IPS DF 6.9 (cell line): ENCODE measurements at regions not wholly inside any gene's neighbourhood (a gene's known extent, or its start where the extent isn't known, plus 50 kb on each side); places are given as distances from the start of the nearest gene placed in this dataset.

Experiments
- DNase-seq: peaks from one replicate; pipeline ENCODE4 v3.0.0-alpha.2; 2013; ENCODE audit warnings: low read depth, low spot score
- H3K27ac ChIP-seq: one replicate; pipeline ENCODE4 v1.5.1; 2013; ENCODE audit warnings: low read length, control low read depth
- H3K27me3 ChIP-seq: 2 replicates; pipeline ENCODE4 v1.6.1; 2013; ENCODE audit warnings: mild to moderate bottlenecking, low read length; ENCODE audit not compliant: control insufficient read depth, insufficient read depth
- H3K36me3 ChIP-seq: 2 replicates; pipeline ENCODE4 v1.6.1; 2013; ENCODE audit warnings: low read length; ENCODE audit not compliant: control insufficient read depth, insufficient read depth
- H3K4me1 ChIP-seq: 2 replicates; pipeline ENCODE4 v1.6.1; 2013; ENCODE audit warnings: low read length; ENCODE audit not compliant: control insufficient read depth, insufficient read depth
- H3K4me3 ChIP-seq: 2 replicates; pipeline ENCODE4 v1.5.1; 2013; ENCODE audit warnings: mild to moderate bottlenecking, low read length
- H3K9me3 ChIP-seq: 2 replicates; pipeline ENCODE4 v1.6.1; 2013; ENCODE audit warnings: low read length, inconsistent platforms; ENCODE audit not compliant: control insufficient read depth, insufficient read depth
- WGBS: extraction: QIAGEN DNeasy Blood & Tissue Kit; methylation state at CpG from one replicate; pipeline ENCODE4 v1.1.7; 2013; ENCODE audit warnings: mixed read lengths, missing lambda C conversion rate; ENCODE audit not compliant: insufficient read length, insufficient coverage; 5-methylcytosine and 5-hydroxymethylcytosine counted together

- no peaks in the 10 kb centered on the region for H3K9me3 ChIP-seq
- no CpG with 5 or more reads among the region's 15 CpGs for WGBS
- no peaks in the 10 kb centered on the region for H3K36me3 ChIP-seq
- no peak overlapping the region for H3K27ac ChIP-seq
- DNase-seq, result no peak
- H3K27me3 ChIP-seq, result no peaks in the 10 kb centered on the region
- peaks cover 4% of the 10 kb centered on the region; the same call in 1 of the 2 replicates for H3K4me1 ChIP-seq
- H3K4me3 ChIP-seq, result no peak overlapping the region
Observed at GRCh38 chr1:228935855-228936727, 200.8 kb downstream of the RHOU start.

GRCh38 chr1:228936881-228937280 lies 201.6 kb downstream of the RHOU start:
- Histone ChIP-seq H3K27me3 (no peaks in the 10 kb centered on the region), H3K36me3 (no peaks in the 10 kb centered on the region), H3K27ac (no peak overlapping the region), H3K4me3 (no peak overlapping the region), H3K4me1 (peaks cover 4% of the 10 kb centered on the region; the same call in 1 of the 2 replicates), H3K9me3 (no peaks in the 10 kb centered on the region)
- no peak for DNase-seq
- WGBS, result no CpG with 5 or more reads among the region's 6 CpGs

GRCh38 chr1:228937351-228937750 lies 202.1 kb downstream of the RHOU start:
- peaks cover 4% of the 10 kb centered on the region; the same call in 1 of the 2 replicates for H3K4me1 ChIP-seq
- WGBS, result no CpG with 5 or more reads among the region's 12 CpGs
- H3K4me3 ChIP-seq, result no peak overlapping the region
- no peaks in the 10 kb centered on the region for H3K9me3 ChIP-seq
- H3K27ac ChIP-seq, result no peak overlapping the region
- H3K36me3 ChIP-seq, result no peaks in the 10 kb centered on the region
- no peak for DNase-seq
- H3K27me3 ChIP-seq, result no peaks in the 10 kb centered on the region

GRCh38 chr1:228937851-228938536 lies 202.7 kb downstream of the RHOU start:
- no CpG with 5 or more reads among the region's 14 CpGs for WGBS
- Histone ChIP-seq H3K9me3 (no peaks in the 10 kb centered on the region), H3K36me3 (no peaks in the 10 kb centered on the region), H3K4me3 (no peak overlapping the region), H3K27me3 (no peaks in the 10 kb centered on the region), H3K4me1 (peaks cover 4% of the 10 kb centered on the region; the same call in 1 of the 2 replicates), H3K27ac (no peak overlapping the region)
- no peak for DNase-seq

- no peaks in the 10 kb centered on the region for H3K36me3 ChIP-seq
- H3K27me3 ChIP-seq, result no peaks in the 10 kb centered on the region
- WGBS, result no CpG with 5 or more reads among the region's 8 CpGs
- no peaks in the 10 kb centered on the region for H3K9me3 ChIP-seq
- no peak overlapping the region for H3K4me3 ChIP-seq
- peaks cover 4% of the 10 kb centered on the region; the same call in 1 of the 2 replicates for H3K4me1 ChIP-seq
- no peak overlapping the region for H3K27ac ChIP-seq
- DNase-seq, result no peak
Observed at GRCh38 chr1:228938537-228938901, 203.2 kb downstream of the RHOU start.

- no CpG with 5 or more reads among the region's 6 CpGs for WGBS
- peaks cover 4% of the 10 kb centered on the region; the same call in 1 of the 2 replicates for H3K4me1 ChIP-seq
- H3K27me3 ChIP-seq, result no peaks in the 10 kb centered on the region
Observed at GRCh38 chr1:228939001-228939691, 203.9 kb downstream of the RHOU start.

GRCh38 chr1:228939881-228940392 lies 204.7 kb downstream of the RHOU start:
- no peak for DNase-seq
- peaks cover 4% of the 10 kb centered on the region; the same call in 1 of the 2 replicates for H3K4me1 ChIP-seq

More at GRCh38 chr1:228939001-228939691, 203.9 kb downstream of the RHOU start:
- no peak overlapping the region for H3K4me3 ChIP-seq
- no peak for DNase-seq
- no peaks in the 10 kb centered on the region for H3K9me3 ChIP-seq
- no peak overlapping the region for H3K27ac ChIP-seq
- H3K36me3 ChIP-seq, result no peaks in the 10 kb centered on the region

GRCh38 chr1:228940526-228940925 lies 205.2 kb downstream of the RHOU start:
- H3K4me3 ChIP-seq, result no peak overlapping the region
- H3K27ac ChIP-seq, result no peak overlapping the region
- no peaks in the 10 kb centered on the region for H3K27me3 ChIP-seq
- DNase-seq, result no peak
- H3K4me1 ChIP-seq, result peaks cover 4% of the 10 kb centered on the region; the same call in 1 of the 2 replicates
- no peaks in the 10 kb centered on the region for H3K9me3 ChIP-seq
- H3K36me3 ChIP-seq, result no peaks in the 10 kb centered on the region
- WGBS, result no CpG with 5 or more reads among the region's 7 CpGs

More at GRCh38 chr1:228939881-228940392, 204.7 kb downstream of the RHOU start:
- H3K9me3 ChIP-seq, result no peaks in the 10 kb centered on the region
- H3K27ac ChIP-seq, result no peak overlapping the region
- H3K4me3 ChIP-seq, result no peak overlapping the region
- H3K36me3 ChIP-seq, result no peaks in the 10 kb centered on the region
- no peaks in the 10 kb centered on the region for H3K27me3 ChIP-seq
- WGBS, result no CpG with 5 or more reads among the region's 7 CpGs

- Histone ChIP-seq H3K27ac (no peak overlapping the region), H3K4me3 (no peak overlapping the region), H3K27me3 (no peaks in the 10 kb centered on the region), H3K4me1 (peaks cover 4% of the 10 kb centered on the region; the same call in 1 of the 2 replicates), H3K36me3 (no peaks in the 10 kb centered on the region), H3K9me3 (no peaks in the 10 kb centered on the region)
- no peak for DNase-seq
- WGBS, result no CpG with 5 or more reads among the region's 6 CpGs
Observed at GRCh38 chr1:228940926-228941325, 205.6 kb downstream of the RHOU start.

- Histone ChIP-seq H3K36me3 (no peaks in the 10 kb centered on the region), H3K4me1 (peaks cover 4% of the 10 kb centered on the region; the same call in 1 of the 2 replicates), H3K27me3 (no peaks in the 10 kb centered on the region), H3K27ac (no peak overlapping the region), H3K9me3 (no peaks in the 10 kb centered on the region), H3K4me3 (no peak overlapping the region)
- WGBS, result no CpG with 5 or more reads among the region's 1 CpG
- DNase-seq, result no peak
Observed at GRCh38 chr1:228941666-228942065, 206.4 kb downstream of the RHOU start.
